ENCODE measurements at regions not wholly inside any gene's neighbourhood (a gene's known extent, or its start where the extent isn't known, plus 50 kb on each side); places are given as distances from the start of the nearest gene placed in this dataset.

DNA sequence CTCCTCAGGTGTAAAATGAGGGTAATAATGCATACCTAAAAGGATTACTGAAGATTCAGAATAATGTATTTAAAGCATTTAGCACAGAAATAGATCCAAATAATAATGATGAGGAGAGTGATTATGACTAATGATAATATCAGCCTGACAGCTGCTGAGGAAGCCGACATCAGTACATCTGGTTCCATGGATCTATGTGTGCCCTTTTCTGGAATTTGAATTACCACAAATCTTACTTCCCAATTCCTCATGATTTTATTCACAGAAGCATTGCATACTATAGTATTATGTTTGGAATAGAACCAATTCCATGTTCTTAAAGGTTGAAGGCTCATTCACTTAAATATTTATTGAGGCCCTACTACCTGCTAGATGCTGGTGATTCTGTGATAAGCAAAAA is 248.9 kb upstream of the THUMPD2 start:
- TF ChIP-seq CTCF (conservative IDR thresholded peaks at IDR 0.05 in 1 of 2, IDR thresholded peaks at IDR 0.05 in 1 of 2; ENCODE audit: low read depth in 1 of 2, low read length in 2 of 2) = no peak
- no peak for TF ChIP-seq EZH2 (IDR thresholded peaks at IDR 0.05; ENCODE audit: low read length, missing control alignments)

Measured in fibroblast of lung (primary cell).